GM12878 (cell line): ENCODE measurements at regions not wholly inside any gene's neighbourhood (a gene's known extent, or its start where the extent isn't known, plus 50 kb on each side); places are given as distances from the start of the nearest gene placed in this dataset.

ENCODE experiments used
- EZH2 ChIP-seq: IDR thresholded peaks from 2 replicates; pipeline ENCODE4 v1.6.1; 2012; ENCODE audit warnings: low read depth, mild to moderate bottlenecking, control low read depth, inconsistent platforms, low read length, borderline replicate concordance; ENCODE audit not compliant: control insufficient read depth
- USF2 ChIP-seq: IDR thresholded peaks from 2 replicates; pipeline ENCODE4 v1.6.1; 2011; ENCODE audit warnings: low read depth, low read length, improper control_type of control experiment, borderline replicate concordance

DNA sequence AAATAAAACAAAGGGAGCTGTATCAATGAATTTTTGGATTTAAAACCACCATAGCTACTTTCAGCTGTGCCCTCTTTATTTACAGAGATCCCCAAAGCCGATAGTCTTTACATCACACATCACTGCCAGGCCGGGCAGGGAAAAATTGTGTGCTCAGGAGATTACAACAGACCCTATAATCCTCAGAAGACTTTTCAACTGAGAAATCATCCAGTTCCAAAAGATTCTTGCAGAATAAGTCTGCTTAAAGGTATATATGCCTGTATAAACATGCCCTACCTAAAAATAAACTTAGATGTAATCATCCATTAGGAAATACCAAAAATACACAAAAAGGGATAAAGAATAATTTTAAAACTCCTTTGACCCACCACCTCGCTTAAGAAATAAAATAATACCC, 70.1 kb upstream of the MAP1LC3B2 start:
- TF ChIP-seq EZH2 (no peak), USF2 (no peak)
